DOHH2 (cell line): ENCODE measurements at regions not wholly inside any gene's neighbourhood (a gene's known extent, or its start where the extent isn't known, plus 50 kb on each side); places are given as distances from the start of the nearest gene placed in this dataset.

ENCODE experiments used
- H3F3A ChIP-seq: fragments of 200-600 bp; sonication (generic), shearing (Covaris generic); 2 replicates; pipeline ENCODE4 v1.6.0; 2016; ENCODE audit warnings: antibody characterized with exemption, mild to moderate bottlenecking; ENCODE audit not compliant: control insufficient read depth, insufficient read depth
- H3K27ac ChIP-seq: fragments of 200-600 bp; sonication (generic); 2 replicates; pipeline ENCODE4 v1.5.1; 2014; ENCODE audit warnings: low read depth, mild to moderate bottlenecking, low read length, moderate library complexity
- H3K27me3 ChIP-seq: fragments of 200-600 bp; sonication (generic); 2 replicates; pipeline ENCODE4 v1.6.1; 2014; ENCODE audit warnings: mild to moderate bottlenecking, low read length, mixed read lengths; ENCODE audit not compliant: control insufficient read depth
- H3K36me3 ChIP-seq: fragments of 200-600 bp; sonication (generic); 2 replicates; pipeline ENCODE4 v1.6.1; 2014; ENCODE audit warnings: mild to moderate bottlenecking, low read length, moderate library complexity, mixed read lengths; ENCODE audit not compliant: control insufficient read depth
- H3K4me1 ChIP-seq: fragments of 200-600 bp; sonication (generic); 2 replicates; pipeline ENCODE4 v1.6.1; 2014; ENCODE audit warnings: mild to moderate bottlenecking, low read length, mixed read lengths; ENCODE audit not compliant: control insufficient read depth
- H3K4me2 ChIP-seq: fragments of 200-600 bp; sonication (generic); 2 replicates; pipeline ENCODE4 v1.6.0; 2014; ENCODE audit warnings: mild to moderate bottlenecking, low read length, moderate library complexity
- H3K4me3 ChIP-seq: fragments of 200-600 bp; sonication (generic); 2 replicates; pipeline ENCODE4 v1.5.1; 2014; ENCODE audit warnings: mild to moderate bottlenecking, low read length, mixed read lengths
- H3K79me2 ChIP-seq: fragments of 200-600 bp; sonication (generic); 2 replicates; pipeline ENCODE4 v1.6.1; 2014; ENCODE audit warnings: mild to moderate bottlenecking, low read length, mixed read lengths; ENCODE audit not compliant: control insufficient read depth
- H3K9me2 ChIP-seq: fragments of 200-600 bp; sonication (generic); replicated peaks from 2 replicates; pipeline ENCODE4 v1.6.1; 2014; ENCODE audit warnings: mild to moderate bottlenecking, low read length, mixed read lengths; ENCODE audit not compliant: control insufficient read depth
- H3K9me3 ChIP-seq: fragments of 200-600 bp; sonication (generic); 2 replicates; pipeline ENCODE4 v1.6.1; 2014; ENCODE audit warnings: antibody characterized with exemption, low read length, mixed read lengths; ENCODE audit not compliant: control insufficient read depth, insufficient read depth
- H4K20me1 ChIP-seq: fragments of 200-600 bp; sonication (generic); 2 replicates; pipeline ENCODE4 v1.6.0; 2014; ENCODE audit warnings: low read depth, mild to moderate bottlenecking, antibody characterized with exemption, low read length, moderate library complexity; ENCODE audit not compliant: control insufficient read depth, insufficient read depth
- CTCF ChIP-seq: fragments of 200-600 bp; sonication (generic); IDR thresholded peaks from one replicate; pipeline ENCODE4 v1.5.1; 2014; ENCODE audit warnings: antibody characterized with exemption, mild to moderate bottlenecking, low read depth, low read length; ENCODE audit not compliant: poor library complexity, severe bottlenecking
- EZH2phosphoT487 ChIP-seq: fragments of 200-600 bp; sonication (generic); IDR thresholded peaks from 2 replicates; pipeline ENCODE4 v1.6.1; 2017; ENCODE audit warnings: borderline replicate concordance, mild to moderate bottlenecking, antibody characterized with exemption, low read length, moderate library complexity, mixed read lengths

- Histone ChIP-seq H3K9me2 (no peaks in the 10 kb centered on the region), H4K20me1 (no peaks in the 10 kb centered on the region), H3K79me2 (no peaks in the 10 kb centered on the region), H3K4me3 (no peak overlapping the region), H3K4me1 (peaks cover 4% of the 10 kb centered on the region), H3K27me3 (peaks cover 7% of the 10 kb centered on the region), H3K4me2 (no peak overlapping the region), H3K27ac (no peak overlapping the region), H3F3A (no peaks in the 10 kb centered on the region), H3K36me3 (no peaks in the 10 kb centered on the region), H3K9me3 (no peaks in the 10 kb centered on the region)
- TF ChIP-seq CTCF (no peak), EZH2phosphoT487 (no peak)
These were observed 184.7 kb downstream of the AACS start for GRCh38 chr12:125249932-125250331.

- Histone ChIP-seq H3K4me2 (no peak overlapping the region), H3K4me1 (no peaks in the 10 kb centered on the region; the same call in 1 of the 2 replicates), H3K27ac (no peak overlapping the region), H3K27me3 (peaks cover 3% of the 10 kb centered on the region; the same call in 1 of the 2 replicates), H3K9me2 (no peaks in the 10 kb centered on the region), H3K9me3 (no peaks in the 10 kb centered on the region), H4K20me1 (no peaks in the 10 kb centered on the region), H3K79me2 (no peaks in the 10 kb centered on the region), H3K4me3 (no peak overlapping the region), H3F3A (no peaks in the 10 kb centered on the region), H3K36me3 (no peaks in the 10 kb centered on the region)
- TF ChIP-seq CTCF (no peak), EZH2phosphoT487 (no peak)
These were observed 189.0 kb downstream of the AACS start for GRCh38 chr12:125254236-125254635.

- Histone ChIP-seq H3F3A (no peaks in the 10 kb centered on the region), H3K9me3 (no peaks in the 10 kb centered on the region), H3K36me3 (no peaks in the 10 kb centered on the region), H3K4me1 (no peaks in the 10 kb centered on the region), H3K27me3 (peaks cover under 1% of the 10 kb centered on the region; the same call in 1 of the 2 replicates), H3K27ac (no peak overlapping the region), H3K79me2 (no peaks in the 10 kb centered on the region), H3K9me2 (no peaks in the 10 kb centered on the region), H4K20me1 (no peaks in the 10 kb centered on the region), H3K4me3 (no peak overlapping the region), H3K4me2 (no peak overlapping the region)
- TF ChIP-seq CTCF (no peak), EZH2phosphoT487 (no peak)
These were observed 189.6 kb downstream of the AACS start for GRCh38 chr12:125254856-125255255.
